ENCODE measurements at regions not wholly inside any gene's neighbourhood (a gene's known extent, or its start where the extent isn't known, plus 50 kb on each side); places are given as distances from the start of the nearest gene placed in this dataset.

GRCh38 chr5:57859626-57860025 is 377.0 kb upstream of the ACTBL2 start:
- TF ChIP-seq CTCF (conservative IDR thresholded peaks at IDR 0.05), result no peak
- Mint-ChIP-seq H3K4me3 (no peak overlapping the region), H3K9me3 (peaks cover 3% of the 10 kb centered on the region), H3K27me3 (ENCODE audit: low read depth) (no peaks in the 10 kb centered on the region), H3K36me3 (ENCODE audit: low read depth) (no peaks in the 10 kb centered on the region), H3K4me1 (no peaks in the 10 kb centered on the region), H3K27ac (ENCODE audit: unreplicated experiment) (no peak overlapping the region)
- DNase-seq (ENCODE audit: low read depth, low spot score), result no peak

DNA sequence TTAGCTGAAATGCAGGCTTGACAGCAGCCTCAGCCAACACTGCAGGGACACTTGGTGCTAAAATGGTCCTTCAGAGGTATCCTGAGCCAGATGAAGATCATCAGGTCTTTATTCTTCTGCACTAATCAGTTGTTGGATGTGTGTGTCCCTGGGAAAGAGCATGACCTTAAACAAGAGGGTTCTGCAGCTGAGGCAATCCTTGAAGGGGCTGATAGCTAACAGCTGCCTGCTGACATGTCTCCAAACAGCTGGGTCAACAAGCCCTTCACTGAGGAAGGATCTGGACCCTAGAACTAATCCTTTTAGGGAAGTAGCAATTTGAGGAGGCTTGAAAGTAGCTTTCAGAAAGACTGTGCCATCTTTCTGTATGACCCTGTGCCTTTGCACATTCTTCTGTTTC is 376.3 kb upstream of the ACTBL2 start:
- Mint-ChIP-seq H3K9me3 (peaks cover 3% of the 10 kb centered on the region), H3K36me3 (ENCODE audit: low read depth) (no peaks in the 10 kb centered on the region), H3K4me1 (no peaks in the 10 kb centered on the region), H3K27me3 (ENCODE audit: low read depth) (no peaks in the 10 kb centered on the region), H3K4me3 (no peak overlapping the region), H3K27ac (ENCODE audit: unreplicated experiment) (no peak overlapping the region)
- DNase-seq (ENCODE audit: low read depth, low spot score), result no peak
- TF ChIP-seq CTCF (conservative IDR thresholded peaks at IDR 0.05), result no peak

DNA sequence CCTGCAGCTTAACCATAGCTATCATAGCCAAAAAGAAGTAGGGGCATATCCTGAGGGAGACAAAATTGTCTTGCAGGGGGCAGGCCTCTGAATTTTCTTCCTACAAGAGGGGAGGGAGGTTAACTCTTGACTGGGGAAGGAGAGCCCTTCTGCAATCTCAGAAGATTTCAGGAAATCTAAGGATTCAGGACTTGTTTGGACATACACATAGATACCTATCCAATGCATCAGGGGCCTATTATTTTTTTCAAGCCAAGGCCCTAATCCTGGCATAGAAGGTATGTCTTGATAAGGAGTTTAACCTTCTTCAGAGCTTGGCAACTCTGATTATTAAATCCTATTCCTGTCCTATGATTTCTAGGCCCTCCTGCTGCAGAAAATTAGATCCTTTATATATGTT is 375.1 kb upstream of the ACTBL2 start:
- peaks cover 3% of the 10 kb centered on the region for H3K9me3 Mint-ChIP-seq
- DNase-seq (ENCODE audit: low read depth, low spot score), result no peak
- TF ChIP-seq CTCF (conservative IDR thresholded peaks at IDR 0.05), result no peak
- no peak overlapping the region for H3K27ac Mint-ChIP-seq (ENCODE audit: unreplicated experiment)
- H3K36me3 Mint-ChIP-seq (ENCODE audit: low read depth), result no peaks in the 10 kb centered on the region
- no peaks in the 10 kb centered on the region for H3K27me3 Mint-ChIP-seq (ENCODE audit: low read depth)
- H3K4me1 Mint-ChIP-seq, result no peaks in the 10 kb centered on the region
- no peak overlapping the region for H3K4me3 Mint-ChIP-seq

GRCh38 chr5:57855831-57856230 is 373.2 kb upstream of the ACTBL2 start:
- H3K27ac Mint-ChIP-seq (ENCODE audit: unreplicated experiment), result no peak overlapping the region
- H3K4me1 Mint-ChIP-seq, result no peaks in the 10 kb centered on the region
- TF ChIP-seq CTCF (conservative IDR thresholded peaks at IDR 0.05), result no peak

DNA sequence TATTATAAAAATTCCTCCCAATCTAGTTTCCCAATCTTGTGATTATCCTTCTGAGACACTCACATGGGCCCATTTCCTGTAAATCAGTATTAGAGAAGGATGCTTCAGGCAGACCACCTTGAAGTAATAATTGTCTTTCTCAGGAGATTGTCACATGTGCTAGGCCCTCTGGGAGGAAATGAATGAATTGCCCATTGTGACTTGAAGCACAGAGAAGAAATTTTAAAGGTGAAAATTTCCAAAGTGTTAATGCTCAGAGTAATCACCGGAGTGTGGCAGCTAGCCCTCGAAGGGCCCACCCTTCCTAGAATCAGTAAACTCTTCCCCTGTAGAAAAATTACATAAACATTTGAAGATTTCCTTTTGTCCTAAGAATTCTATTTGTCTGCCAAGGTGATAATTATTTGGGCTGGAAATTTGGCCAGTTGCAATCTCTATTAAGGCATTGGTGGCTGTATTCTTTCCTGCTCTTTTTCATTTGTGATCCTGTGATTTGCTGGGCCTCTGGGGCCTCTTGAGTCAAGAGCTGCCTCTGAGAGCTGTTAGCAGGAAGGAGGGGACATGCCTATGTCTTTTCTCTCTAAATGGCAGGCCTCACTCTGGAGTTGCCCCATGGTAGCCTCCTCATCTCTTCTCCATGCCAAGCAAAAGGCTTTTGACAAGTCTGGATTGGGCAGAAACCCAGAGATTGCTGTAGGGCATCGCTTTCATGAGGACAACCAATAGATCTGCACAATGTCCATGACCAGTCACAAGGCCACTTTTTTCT is 371.5 kb upstream of the ACTBL2 start:
- H3K9me3 Mint-ChIP-seq, result no peaks in the 10 kb centered on the region
- no peak overlapping the region for H3K27ac Mint-ChIP-seq (ENCODE audit: unreplicated experiment)
- no peak for DNase-seq (ENCODE audit: low read depth, low spot score)
- no peak overlapping the region for H3K4me3 Mint-ChIP-seq
- no peaks in the 10 kb centered on the region for H3K36me3 Mint-ChIP-seq (ENCODE audit: low read depth)
- no peaks in the 10 kb centered on the region for H3K27me3 Mint-ChIP-seq (ENCODE audit: low read depth)
- TF ChIP-seq CTCF (conservative IDR thresholded peaks at IDR 0.05), result no peak
- no peaks in the 10 kb centered on the region for H3K4me1 Mint-ChIP-seq

More at GRCh38 chr5:57855831-57856230, 373.2 kb upstream of the ACTBL2 start:
- Mint-ChIP-seq H3K27me3 (ENCODE audit: low read depth) (no peaks in the 10 kb centered on the region), H3K9me3 (no peaks in the 10 kb centered on the region), H3K4me3 (no peak overlapping the region), H3K36me3 (ENCODE audit: low read depth) (no peaks in the 10 kb centered on the region)
- DNase-seq (ENCODE audit: low read depth, low spot score), result no peak
